ENCODE measurements at regions not wholly inside any gene's neighbourhood (a gene's known extent, or its start where the extent isn't known, plus 50 kb on each side); places are given as distances from the start of the nearest gene placed in this dataset.

DNA sequence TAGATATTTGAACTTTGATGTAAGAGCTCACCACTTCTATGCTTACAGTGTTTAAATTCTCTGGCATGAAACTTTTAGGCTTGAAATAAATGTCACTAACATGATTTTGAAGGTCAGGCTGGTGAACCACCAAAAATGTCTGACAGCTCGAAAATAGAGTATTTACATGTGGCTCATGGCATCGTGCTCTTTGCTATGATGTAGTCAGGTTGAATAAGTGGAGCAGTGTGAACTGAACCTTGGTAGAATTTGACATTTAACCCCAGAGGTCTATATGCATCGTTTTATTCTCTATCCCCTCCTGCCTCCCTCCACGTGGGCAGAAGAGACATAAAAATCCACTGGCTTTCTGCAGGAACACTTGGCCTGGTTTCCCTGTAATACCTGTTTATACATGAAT is 369.7 kb upstream of the ATP2B1 start:
- H3K36me3 Mint-ChIP-seq (ENCODE audit: insufficient read depth, unreplicated experiment) = no peaks in the 10 kb centered on the region
- no TSS peak for BruUV-seq (replicated peaks)

DNA sequence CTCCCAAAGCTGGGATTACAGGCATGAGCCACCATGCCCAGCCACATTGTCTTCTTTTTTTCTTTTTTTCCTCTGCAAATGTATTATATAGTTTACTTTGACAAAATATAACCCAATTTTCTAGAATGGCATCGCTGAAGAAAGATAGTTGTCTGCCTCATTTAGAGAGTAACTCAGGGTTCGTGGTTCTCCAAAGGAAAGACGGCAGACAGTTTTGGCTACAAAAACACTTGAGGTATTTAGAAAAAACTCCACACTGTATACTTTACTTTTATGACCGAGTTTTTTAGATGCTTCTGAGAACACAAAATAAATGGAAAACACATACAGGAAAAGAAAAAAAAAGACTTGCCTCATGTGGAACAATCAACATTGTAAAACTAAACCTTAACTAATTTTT is 369.1 kb upstream of the ATP2B1 start:
- TF ChIP-seq, protein P1, sequence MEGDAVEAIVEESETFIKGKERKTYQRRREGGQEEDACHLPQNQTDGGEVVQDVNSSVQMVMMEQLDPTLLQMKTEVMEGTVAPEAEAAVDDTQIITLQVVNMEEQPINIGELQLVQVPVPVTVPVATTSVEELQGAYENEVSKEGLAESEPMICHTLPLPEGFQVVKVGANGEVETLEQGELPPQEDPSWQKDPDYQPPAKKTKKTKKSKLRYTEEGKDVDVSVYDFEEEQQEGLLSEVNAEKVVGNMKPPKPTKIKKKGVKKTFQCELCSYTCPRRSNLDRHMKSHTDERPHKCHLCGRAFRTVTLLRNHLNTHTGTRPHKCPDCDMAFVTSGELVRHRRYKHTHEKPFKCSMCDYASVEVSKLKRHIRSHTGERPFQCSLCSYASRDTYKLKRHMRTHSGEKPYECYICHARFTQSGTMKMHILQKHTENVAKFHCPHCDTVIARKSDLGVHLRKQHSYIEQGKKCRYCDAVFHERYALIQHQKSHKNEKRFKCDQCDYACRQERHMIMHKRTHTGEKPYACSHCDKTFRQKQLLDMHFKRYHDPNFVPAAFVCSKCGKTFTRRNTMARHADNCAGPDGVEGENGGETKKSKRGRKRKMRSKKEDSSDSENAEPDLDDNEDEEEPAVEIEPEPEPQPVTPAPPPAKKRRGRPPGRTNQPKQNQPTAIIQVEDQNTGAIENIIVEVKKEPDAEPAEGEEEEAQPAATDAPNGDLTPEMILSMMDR (IDR thresholded peaks at IDR 0.05; ENCODE audit: unreplicated experiment) = no peak

More for the DNA sequence above, 369.7 kb upstream of the ATP2B1 start:
- DNase-seq = no peak
- TF ChIP-seq, protein P1 (IDR thresholded peaks at IDR 0.05; ENCODE audit: unreplicated experiment) = no peak
- CTCF ChIA-PET = no interaction called here
- H3K27me3 Mint-ChIP-seq (ENCODE audit: unreplicated experiment) = peaks cover 7% of the 10 kb centered on the region
- no peak overlapping the region for H3K27ac Mint-ChIP-seq (ENCODE audit: unreplicated experiment)
- H3K9me3 Mint-ChIP-seq (ENCODE audit: low read depth, unreplicated experiment) = no peaks in the 10 kb centered on the region
- H3K4me3 Mint-ChIP-seq (ENCODE audit: low read depth, unreplicated experiment) = no peak overlapping the region
- no peaks in the 10 kb centered on the region for H3K4me1 Mint-ChIP-seq (ENCODE audit: low read depth, unreplicated experiment)
- intact Hi-C loops (cut with micrococcal nuclease; ENCODE audit: unreplicated experiment) = no loop called here

DNA sequence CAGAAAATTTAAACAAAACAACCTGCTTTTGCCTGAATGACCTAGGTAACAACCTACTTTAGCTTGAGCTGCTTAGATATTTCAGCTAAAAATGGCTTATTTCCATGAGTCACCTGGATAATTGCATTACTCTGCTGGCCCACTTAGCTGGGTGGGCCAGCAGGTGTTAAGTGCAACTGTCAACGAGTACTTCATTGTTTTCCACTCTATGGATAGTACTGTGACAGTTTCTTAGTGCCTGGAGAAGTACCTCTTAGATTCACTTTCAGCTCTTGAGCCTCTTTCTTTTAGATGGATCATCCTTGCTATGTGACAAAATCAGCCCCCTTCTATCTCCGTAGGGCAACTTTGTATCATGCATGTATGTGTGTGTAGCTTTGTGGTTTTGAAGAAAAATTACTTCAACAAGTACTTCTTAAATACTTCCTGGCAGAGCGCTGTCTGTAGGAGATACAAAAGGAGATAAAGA is 368.2 kb upstream of the ATP2B1 start:
- Mint-ChIP-seq H3K9me3 (ENCODE audit: low read depth, unreplicated experiment) (no peaks in the 10 kb centered on the region), H3K36me3 (ENCODE audit: insufficient read depth, unreplicated experiment) (no peaks in the 10 kb centered on the region), H3K4me3 (ENCODE audit: low read depth, unreplicated experiment) (no peak overlapping the region), H3K4me1 (ENCODE audit: low read depth, unreplicated experiment) (no peaks in the 10 kb centered on the region), H3K27me3 (ENCODE audit: unreplicated experiment) (peaks cover 13% of the 10 kb centered on the region), H3K27ac (ENCODE audit: unreplicated experiment) (no peak overlapping the region)
- no TSS peak for BruUV-seq (replicated peaks)
- CTCF ChIA-PET = no interaction called here
- TF ChIP-seq, protein P1 (IDR thresholded peaks at IDR 0.05; ENCODE audit: unreplicated experiment) = no peak
- DNase-seq = no peak
- intact Hi-C loops (cut with micrococcal nuclease; ENCODE audit: unreplicated experiment) = no loop called here

More for the DNA sequence above, 369.1 kb upstream of the ATP2B1 start:
- Mint-ChIP-seq H3K4me3 (ENCODE audit: low read depth, unreplicated experiment) (no peak overlapping the region), H3K36me3 (ENCODE audit: insufficient read depth, unreplicated experiment) (no peaks in the 10 kb centered on the region), H3K27ac (ENCODE audit: unreplicated experiment) (no peak overlapping the region), H3K4me1 (ENCODE audit: low read depth, unreplicated experiment) (no peaks in the 10 kb centered on the region), H3K9me3 (ENCODE audit: low read depth, unreplicated experiment) (no peaks in the 10 kb centered on the region), H3K27me3 (ENCODE audit: unreplicated experiment) (peaks cover 13% of the 10 kb centered on the region)
- intact Hi-C loops (cut with micrococcal nuclease; ENCODE audit: unreplicated experiment) = no loop called here
- BruUV-seq (replicated peaks) = no TSS peak
- DNase-seq = no peak
- CTCF ChIA-PET = no interaction called here

DNA sequence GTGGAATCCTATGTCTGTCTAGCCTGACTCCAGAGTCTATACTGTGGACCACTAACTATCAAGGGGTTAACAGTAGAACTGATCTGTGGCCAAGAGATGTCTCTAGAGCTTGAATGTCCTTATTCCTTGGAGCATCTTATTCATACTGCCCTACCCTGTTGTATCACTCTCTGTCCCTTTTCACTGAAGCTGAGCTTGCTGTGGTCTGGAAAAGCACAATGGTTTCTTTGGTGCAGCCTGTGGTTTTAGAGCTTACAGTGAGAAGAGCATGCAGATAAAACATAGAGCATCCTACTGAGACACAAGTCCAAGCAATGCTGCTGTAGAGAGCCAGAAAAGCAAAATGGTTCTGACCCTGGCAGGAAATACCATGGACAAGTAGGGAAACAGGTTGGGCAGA is 367.0 kb upstream of the ATP2B1 start:
- H3K9me3 Mint-ChIP-seq (ENCODE audit: low read depth, unreplicated experiment) = no peaks in the 10 kb centered on the region
- no peak overlapping the region for H3K4me3 Mint-ChIP-seq (ENCODE audit: low read depth, unreplicated experiment)
- intact Hi-C loops (cut with micrococcal nuclease; ENCODE audit: unreplicated experiment) = no loop called here
- TF ChIP-seq, protein P1 (IDR thresholded peaks at IDR 0.05; ENCODE audit: unreplicated experiment) = no peak
- peaks cover 13% of the 10 kb centered on the region for H3K27me3 Mint-ChIP-seq (ENCODE audit: unreplicated experiment)
- H3K36me3 Mint-ChIP-seq (ENCODE audit: insufficient read depth, unreplicated experiment) = no peaks in the 10 kb centered on the region
- no TSS peak for BruUV-seq (replicated peaks)
- CTCF ChIA-PET = interaction anchor here (0.6 kb wide), 1 partner anchor 1448 kb away, joined by 5 read pairs; no protein-coding TSS in a partner anchor
- no peak for DNase-seq
- no peak overlapping the region for H3K27ac Mint-ChIP-seq (ENCODE audit: unreplicated experiment)
- H3K4me1 Mint-ChIP-seq (ENCODE audit: low read depth, unreplicated experiment) = no peaks in the 10 kb centered on the region
